Testis (tissue), 2 donors: ENCODE measurements at regions not wholly inside any gene's neighbourhood (a gene's known extent, or its start where the extent isn't known, plus 50 kb on each side); places are given as distances from the start of the nearest gene placed in this dataset.

Source experiments
- POLR2A ChIP-seq: fragments of 450-650 bp; IDR thresholded peaks from one replicate; pipeline ENCODE4 v1.6.1; 2017; ENCODE audit warnings: antibody characterized with exemption, mild to moderate bottlenecking, moderate library complexity
- TF ChIP-seq, protein P1 (sequence below), 3 experiments: fragments of 450-650 bp in 2 of 3; fragments of 200-600 bp in 1 of 3; sonication (generic) in 1 of 3; IDR thresholded peaks; one replicate each; pipeline ENCODE4 v1.5.1; 2016 to 2019; ENCODE audit warnings: antibody characterized with exemption in 3 of 3, mild to moderate bottlenecking in 2 of 3, moderate library complexity in 1 of 3

DNA sequence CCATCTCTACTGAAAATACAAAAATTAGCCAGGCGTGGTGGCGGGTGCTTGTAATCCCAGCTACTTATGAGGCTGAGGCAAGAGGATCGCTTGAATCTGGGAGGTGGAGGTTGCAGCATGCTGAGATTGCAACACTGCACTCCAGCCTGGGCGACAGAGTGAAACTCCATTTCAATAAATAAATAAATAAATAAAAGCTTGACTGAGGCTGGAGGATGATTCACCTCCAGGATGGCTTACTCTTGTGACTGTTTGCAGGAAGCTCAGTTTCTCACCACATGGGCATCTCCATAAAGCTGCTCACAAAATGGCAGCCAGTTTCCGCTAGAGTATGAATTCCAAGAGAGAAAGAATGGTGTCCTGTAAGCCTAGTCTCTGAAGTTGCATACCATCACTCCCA is 191.7 kb upstream of the EDNRA start:
- TF ChIP-seq, protein P1, sequence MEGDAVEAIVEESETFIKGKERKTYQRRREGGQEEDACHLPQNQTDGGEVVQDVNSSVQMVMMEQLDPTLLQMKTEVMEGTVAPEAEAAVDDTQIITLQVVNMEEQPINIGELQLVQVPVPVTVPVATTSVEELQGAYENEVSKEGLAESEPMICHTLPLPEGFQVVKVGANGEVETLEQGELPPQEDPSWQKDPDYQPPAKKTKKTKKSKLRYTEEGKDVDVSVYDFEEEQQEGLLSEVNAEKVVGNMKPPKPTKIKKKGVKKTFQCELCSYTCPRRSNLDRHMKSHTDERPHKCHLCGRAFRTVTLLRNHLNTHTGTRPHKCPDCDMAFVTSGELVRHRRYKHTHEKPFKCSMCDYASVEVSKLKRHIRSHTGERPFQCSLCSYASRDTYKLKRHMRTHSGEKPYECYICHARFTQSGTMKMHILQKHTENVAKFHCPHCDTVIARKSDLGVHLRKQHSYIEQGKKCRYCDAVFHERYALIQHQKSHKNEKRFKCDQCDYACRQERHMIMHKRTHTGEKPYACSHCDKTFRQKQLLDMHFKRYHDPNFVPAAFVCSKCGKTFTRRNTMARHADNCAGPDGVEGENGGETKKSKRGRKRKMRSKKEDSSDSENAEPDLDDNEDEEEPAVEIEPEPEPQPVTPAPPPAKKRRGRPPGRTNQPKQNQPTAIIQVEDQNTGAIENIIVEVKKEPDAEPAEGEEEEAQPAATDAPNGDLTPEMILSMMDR (IDR thresholded peaks at IDR 0.05): no peak
- TF ChIP-seq POLR2A: no peak
